ENCODE measurements at regions not wholly inside any gene's neighbourhood (a gene's known extent, or its start where the extent isn't known, plus 50 kb on each side); places are given as distances from the start of the nearest gene placed in this dataset.
"Not testable (repeated sequence)": the region's sequence is repeated elsewhere in the genome, so short reads cannot be mapped to it uniquely, and the experiment has no call there.

DNA sequence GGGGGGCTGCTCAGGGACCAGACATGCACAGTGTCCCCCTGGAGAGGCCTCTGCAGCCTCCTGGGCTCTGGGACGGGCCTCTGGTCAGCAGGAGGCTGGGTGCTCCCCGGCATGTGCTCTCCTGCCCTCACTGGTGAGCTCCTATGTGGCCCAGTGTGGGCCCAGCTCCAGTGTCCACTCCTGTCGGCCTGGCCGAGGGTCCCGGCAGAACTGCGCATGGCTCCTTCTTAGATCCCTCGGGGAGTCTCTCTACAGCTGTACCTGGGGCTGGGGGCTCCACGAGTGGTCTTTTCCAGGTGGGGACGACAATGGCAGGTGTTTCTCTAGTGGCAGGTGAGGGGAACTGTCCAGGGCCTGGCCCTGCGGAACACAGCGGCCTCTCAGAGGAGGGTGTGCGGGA is 367.3 kb downstream of the TMEM121 start:
- H3K4me3 Mint-ChIP-seq (ENCODE audit: low read depth); intact Hi-C loops (cut with micrococcal nuclease); H3K9me3 Mint-ChIP-seq; H3K27ac Mint-ChIP-seq; DNase-seq (ENCODE audit: low spot score); H3K36me3 Mint-ChIP-seq (ENCODE audit: low read depth): not testable (repeated sequence)
- Mint-ChIP-seq H3K27me3 (ENCODE audit: low read depth) (peaks cover 32% of the 10 kb centered on the region), H3K4me1 (ENCODE audit: low read depth) (peaks cover 11% of the 10 kb centered on the region)

DNA sequence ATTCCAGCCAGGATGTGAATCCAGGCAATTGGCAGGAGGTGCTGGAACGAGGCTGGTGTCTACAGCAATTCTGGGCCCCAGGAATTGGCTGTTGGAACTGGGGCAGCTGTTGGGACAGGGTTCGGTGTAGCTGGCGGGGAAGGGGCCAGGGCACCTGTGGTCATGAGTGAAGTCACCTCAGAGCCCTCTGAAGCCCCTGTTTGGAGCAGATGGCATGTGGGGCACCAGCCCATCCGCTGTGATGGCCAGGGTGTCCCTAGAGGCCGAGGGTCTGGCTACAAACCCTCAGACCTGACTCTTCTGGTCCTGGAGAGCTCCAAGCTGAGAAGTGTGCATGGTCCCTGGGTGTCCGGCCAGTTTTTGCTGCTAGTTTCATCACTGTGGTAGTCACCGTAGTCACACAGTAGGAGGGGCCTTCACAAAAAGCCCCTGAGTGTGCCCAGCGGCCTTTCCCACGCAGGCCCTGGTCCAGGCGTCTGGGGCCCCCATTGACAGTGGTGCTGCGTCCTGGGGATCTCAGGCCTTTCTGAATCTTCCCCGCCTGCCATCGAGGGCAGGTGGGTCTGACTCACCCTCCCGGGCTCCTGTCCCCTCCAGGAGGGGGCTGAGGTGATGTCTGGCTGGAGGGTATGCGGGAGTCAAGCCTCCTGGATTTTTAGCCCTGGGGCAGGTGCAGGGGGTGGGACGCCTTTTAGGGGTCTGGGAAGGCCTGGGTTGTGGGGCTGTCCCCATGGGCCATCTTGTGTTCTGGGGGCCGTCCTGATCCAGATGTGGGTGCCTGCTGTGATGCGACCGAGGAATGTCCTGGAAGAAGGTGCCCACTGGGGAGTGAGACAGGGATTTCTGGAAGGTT is 368.0 kb downstream of the TMEM121 start:
- Mint-ChIP-seq H3K27ac (no peak overlapping the region), H3K4me1 (ENCODE audit: low read depth) (peaks cover 11% of the 10 kb centered on the region), H3K9me3 (no peaks in the 10 kb centered on the region), H3K27me3 (ENCODE audit: low read depth) (peaks cover 33% of the 10 kb centered on the region), H3K4me3 (ENCODE audit: low read depth) (no peak overlapping the region), H3K36me3 (ENCODE audit: low read depth) (no peaks in the 10 kb centered on the region)
- DNase-seq (ENCODE audit: low spot score) = no peak
- intact Hi-C loops (cut with micrococcal nuclease) = no loop called here

DNA sequence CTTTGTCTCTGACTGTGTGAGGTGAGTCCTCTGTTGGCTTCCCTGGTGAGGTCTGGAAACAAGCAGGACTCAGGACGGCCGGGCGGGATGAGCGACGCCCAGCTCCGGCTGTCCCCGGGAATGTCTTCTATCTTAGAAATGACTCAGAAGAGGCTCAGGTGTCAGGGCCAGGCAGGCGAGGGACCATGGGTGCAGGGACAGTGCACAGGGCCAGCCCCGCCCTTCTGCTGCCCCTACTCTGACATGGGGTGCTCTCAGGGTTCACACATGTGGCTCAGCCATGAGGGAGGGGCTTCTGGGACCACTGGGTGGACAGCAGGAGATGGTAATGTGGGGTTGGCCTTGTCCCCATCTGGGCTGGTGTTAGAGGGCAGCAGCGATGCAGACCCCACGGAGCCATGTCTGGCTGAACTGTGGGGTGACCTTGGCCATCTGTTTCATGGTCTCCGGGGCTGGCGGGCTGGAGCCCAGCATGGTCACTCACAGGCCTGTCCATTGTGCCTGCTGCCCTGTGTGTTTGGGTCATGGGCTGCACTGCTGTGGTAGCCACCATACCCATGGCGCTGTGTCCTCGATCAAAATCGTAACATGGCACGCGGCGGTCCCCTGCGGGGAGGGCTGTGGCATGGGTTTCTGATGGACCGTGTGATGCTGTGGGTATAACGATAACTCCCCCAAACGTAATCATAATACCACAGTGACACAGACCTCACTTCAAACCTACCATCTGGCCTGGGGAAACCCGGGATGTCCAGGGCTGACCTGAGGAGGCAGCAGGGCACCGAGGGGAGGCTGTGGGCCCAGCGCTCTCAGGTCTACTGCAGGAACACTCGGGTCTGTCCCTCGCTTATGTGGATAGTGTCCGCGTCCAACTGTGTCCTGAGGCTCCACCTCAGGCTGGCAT is 368.8 kb downstream of the TMEM121 start:
- H3K27ac Mint-ChIP-seq = no peak overlapping the region
- H3K9me3 Mint-ChIP-seq = no peaks in the 10 kb centered on the region
- no peak overlapping the region for H3K4me3 Mint-ChIP-seq (ENCODE audit: low read depth)

DNA sequence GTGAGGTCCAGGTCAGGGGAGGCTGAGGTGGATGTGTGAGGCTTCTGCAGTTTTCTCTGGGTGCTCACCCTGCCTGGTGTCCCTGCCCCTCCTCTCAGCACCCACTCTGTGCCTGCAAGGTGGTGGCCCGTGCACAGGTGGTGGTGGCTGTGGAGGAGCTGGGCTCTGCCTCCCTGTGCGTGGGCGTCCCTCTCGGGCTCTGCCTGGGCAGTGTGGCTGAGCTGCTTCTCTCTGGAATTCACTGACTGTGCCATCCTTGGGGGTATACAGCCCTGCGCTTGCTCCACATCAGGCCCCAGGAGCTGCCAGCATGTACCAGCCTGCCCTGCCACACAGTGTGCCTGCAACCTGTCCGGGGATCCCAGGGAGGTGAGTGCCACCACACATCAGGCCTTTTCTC is 369.8 kb downstream of the TMEM121 start:
- H3K9me3 Mint-ChIP-seq; H3K27ac Mint-ChIP-seq; H3K4me3 Mint-ChIP-seq (ENCODE audit: low read depth); intact Hi-C loops (cut with micrococcal nuclease); H3K36me3 Mint-ChIP-seq (ENCODE audit: low read depth); DNase-seq (ENCODE audit: low spot score): not testable (repeated sequence)
- Mint-ChIP-seq H3K27me3 (ENCODE audit: low read depth) (peaks cover 34% of the 10 kb centered on the region), H3K4me1 (ENCODE audit: low read depth) (peaks cover 11% of the 10 kb centered on the region)

More for the DNA sequence above, 368.8 kb downstream of the TMEM121 start:
- peaks cover 35% of the 10 kb centered on the region for H3K27me3 Mint-ChIP-seq (ENCODE audit: low read depth)
- intact Hi-C loops (cut with micrococcal nuclease) = no loop called here
- no peaks in the 10 kb centered on the region for H3K36me3 Mint-ChIP-seq (ENCODE audit: low read depth)
- peaks cover 11% of the 10 kb centered on the region for H3K4me1 Mint-ChIP-seq (ENCODE audit: low read depth)
- no peak for DNase-seq (ENCODE audit: low spot score)

DNA sequence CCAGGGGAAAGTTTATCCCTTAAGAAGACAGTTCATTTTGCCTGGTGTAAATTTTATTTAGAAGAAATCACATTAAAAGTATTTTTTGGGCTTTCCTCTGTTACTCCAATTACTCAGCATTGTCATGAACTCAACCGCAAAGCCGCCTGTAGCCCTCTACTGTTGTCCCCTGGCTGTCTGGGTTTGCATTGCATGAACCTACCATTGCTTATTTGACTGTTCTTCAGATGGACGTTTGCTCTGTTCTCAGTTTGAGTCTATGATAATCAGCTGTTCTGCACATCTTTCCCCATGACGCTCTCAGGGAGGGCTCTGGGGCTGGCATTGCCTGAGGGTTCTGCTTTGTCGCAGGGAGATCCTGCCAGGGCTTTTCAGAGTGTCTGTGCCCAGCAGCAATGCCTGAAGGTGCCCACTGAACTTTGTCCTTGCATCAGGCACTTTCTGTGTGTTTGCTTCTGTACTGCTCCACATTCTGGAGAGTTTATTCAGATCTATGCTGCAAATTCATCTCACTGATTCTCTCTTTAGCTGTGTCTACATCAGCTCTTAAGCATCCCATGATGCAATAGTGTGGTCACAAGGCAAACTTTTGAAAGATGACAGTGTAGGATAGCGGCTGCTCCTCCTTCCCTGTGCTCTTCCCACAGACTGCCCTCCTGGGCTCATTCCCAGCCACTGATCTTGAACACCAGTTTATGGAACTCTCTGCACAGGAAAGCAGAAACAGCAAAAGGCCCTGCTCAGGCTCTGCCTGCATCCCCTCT is 370.8 kb downstream of the TMEM121 start:
- H3K9me3 Mint-ChIP-seq; H3K36me3 Mint-ChIP-seq (ENCODE audit: low read depth); DNase-seq (ENCODE audit: low spot score); H3K4me3 Mint-ChIP-seq (ENCODE audit: low read depth); intact Hi-C loops (cut with micrococcal nuclease); H3K27ac Mint-ChIP-seq: not testable (repeated sequence)
- peaks cover 32% of the 10 kb centered on the region for H3K27me3 Mint-ChIP-seq (ENCODE audit: low read depth)
- peaks cover 11% of the 10 kb centered on the region for H3K4me1 Mint-ChIP-seq (ENCODE audit: low read depth)

DNA sequence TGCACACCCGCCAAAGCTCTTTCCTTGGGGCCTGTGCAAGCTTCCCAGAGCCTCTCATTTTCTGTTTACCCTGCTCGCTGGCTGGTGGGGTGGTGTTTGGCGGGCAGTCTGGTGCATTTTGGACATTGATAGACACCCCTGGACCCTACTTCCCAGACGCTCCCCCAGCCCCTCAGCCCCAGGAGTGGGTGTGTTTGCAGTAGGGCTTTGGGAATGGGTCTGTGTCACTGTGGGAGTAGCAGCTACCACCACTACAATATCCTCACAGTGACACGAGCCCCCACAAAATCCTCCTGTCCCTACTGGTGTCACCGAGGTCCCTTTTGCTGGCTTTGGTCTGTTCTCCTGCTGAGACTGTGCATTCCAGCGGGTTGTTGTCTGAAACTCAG is 371.3 kb downstream of the TMEM121 start:
- no peak for DNase-seq (ENCODE audit: low spot score)
- no peaks in the 10 kb centered on the region for H3K9me3 Mint-ChIP-seq
- H3K4me1 Mint-ChIP-seq (ENCODE audit: low read depth) = peaks cover 11% of the 10 kb centered on the region
- no peak overlapping the region for H3K4me3 Mint-ChIP-seq (ENCODE audit: low read depth)
- H3K36me3 Mint-ChIP-seq (ENCODE audit: low read depth) = no peaks in the 10 kb centered on the region
- peaks cover 32% of the 10 kb centered on the region for H3K27me3 Mint-ChIP-seq (ENCODE audit: low read depth)
- intact Hi-C loops (cut with micrococcal nuclease) = no loop called here
- H3K27ac Mint-ChIP-seq = no peak overlapping the region

DNA sequence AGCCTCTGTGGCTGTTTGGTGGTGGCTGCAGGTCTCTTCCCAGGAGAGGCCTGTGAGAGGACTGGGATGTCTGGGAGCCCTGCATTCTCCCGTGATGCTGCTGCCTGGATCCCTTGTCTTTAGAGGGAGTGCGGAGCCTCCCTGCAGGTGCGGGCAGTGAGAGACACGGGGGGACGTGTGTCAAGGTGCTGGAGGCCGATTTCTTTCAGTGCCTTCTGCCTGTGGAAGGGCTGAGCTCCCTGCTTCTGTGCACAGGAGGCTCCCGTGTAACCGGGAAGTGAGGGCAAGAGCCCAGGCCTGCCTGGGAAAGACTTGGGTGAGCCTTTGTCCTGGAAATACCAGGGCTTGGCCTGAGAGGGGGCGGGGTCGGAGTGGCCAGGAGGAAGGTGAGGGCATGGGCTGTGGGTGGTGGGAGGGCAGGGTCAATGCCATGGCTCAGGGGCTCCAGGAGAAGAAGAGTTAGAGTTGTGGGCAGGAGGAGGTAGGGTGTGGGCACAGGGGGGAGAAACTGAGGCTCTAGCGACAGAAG is 372.2 kb downstream of the TMEM121 start:
- Mint-ChIP-seq H3K27ac (no peak overlapping the region), H3K4me3 (ENCODE audit: low read depth) (no peak overlapping the region), H3K36me3 (ENCODE audit: low read depth) (no peaks in the 10 kb centered on the region), H3K9me3 (no peaks in the 10 kb centered on the region), H3K27me3 (ENCODE audit: low read depth) (peaks cover 32% of the 10 kb centered on the region), H3K4me1 (ENCODE audit: low read depth) (peaks cover 11% of the 10 kb centered on the region)
- no peak for DNase-seq (ENCODE audit: low spot score)
- intact Hi-C loops (cut with micrococcal nuclease) = no loop called here

DNA sequence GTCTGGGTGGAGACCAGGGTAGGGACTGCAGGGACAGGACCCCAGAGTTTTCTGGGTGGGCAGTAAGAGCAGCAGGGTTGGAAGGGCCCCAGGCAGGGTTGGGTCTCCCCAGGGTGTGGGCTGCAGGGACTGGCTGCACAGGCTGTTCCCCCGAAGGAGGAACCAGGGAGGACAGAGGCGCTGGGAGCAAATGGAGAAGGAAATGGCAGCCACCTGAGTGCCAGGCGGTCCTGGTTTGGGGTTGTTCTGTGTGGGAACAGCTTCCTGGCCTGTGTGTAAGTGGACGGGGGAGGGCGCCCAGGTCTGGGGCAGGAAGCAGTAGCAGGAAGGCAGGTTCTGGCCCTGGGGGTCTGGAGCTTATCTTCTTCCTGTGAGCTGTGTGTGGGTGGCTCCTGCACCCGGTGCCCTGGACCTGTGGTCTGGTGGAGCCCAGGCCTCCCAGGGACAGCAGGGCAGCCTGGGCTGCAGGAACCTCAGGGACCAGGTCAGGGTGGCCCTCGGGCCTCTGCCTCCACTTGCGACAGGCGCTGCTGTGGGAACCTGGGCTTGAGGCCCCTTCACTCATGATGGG is 372.8 kb downstream of the TMEM121 start:
- Mint-ChIP-seq H3K4me3 (ENCODE audit: low read depth) (no peak overlapping the region), H3K9me3 (no peaks in the 10 kb centered on the region), H3K4me1 (ENCODE audit: low read depth) (peaks cover 11% of the 10 kb centered on the region), H3K27ac (no peak overlapping the region), H3K36me3 (ENCODE audit: low read depth) (no peaks in the 10 kb centered on the region), H3K27me3 (ENCODE audit: low read depth) (peaks cover 32% of the 10 kb centered on the region)
- no peak for DNase-seq (ENCODE audit: low spot score)
- intact Hi-C loops (cut with micrococcal nuclease) = no loop called here

DNA sequence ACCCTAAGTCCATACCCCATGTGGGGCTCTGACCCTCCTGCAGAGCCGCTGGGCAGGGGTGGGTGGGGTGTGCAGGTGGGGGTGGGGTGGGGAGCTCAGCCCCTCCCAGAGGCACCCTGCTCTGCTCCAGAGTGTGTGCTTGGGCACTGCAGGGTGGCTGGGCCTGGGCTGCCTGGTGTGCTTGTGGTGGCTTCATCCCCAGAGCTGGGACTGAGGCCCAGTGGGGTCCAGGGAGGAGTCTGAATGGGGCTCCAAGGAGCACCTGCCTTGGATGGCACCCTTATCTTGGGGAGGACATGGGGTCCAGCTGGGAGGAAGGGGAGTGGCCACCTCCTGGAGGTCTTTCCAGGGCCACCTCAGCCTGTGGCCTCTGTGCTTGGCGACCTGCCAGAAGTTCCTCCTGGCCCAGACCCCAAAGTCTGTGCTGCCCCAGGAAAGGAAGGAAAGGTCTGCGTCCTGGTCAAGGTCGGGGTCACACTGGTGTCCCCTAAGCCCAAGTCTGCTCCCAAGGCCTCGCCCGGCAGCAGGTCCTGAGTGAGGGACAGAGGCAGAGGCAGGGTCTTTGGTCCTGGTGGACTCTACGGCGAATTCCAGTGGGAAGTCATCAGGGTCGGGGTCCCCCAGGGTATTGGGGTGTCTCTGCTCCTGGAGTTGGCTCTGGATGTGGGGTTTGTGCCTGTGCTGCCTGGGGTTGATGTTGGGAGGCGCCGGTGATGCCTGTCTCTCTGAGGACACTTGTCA is 373.4 kb downstream of the TMEM121 start:
- H3K27me3 Mint-ChIP-seq (ENCODE audit: low read depth) = peaks cover 32% of the 10 kb centered on the region
- no peaks in the 10 kb centered on the region for H3K36me3 Mint-ChIP-seq (ENCODE audit: low read depth)
- H3K4me3 Mint-ChIP-seq (ENCODE audit: low read depth) = no peak overlapping the region
- intact Hi-C loops (cut with micrococcal nuclease) = no loop called here
- DNase-seq (ENCODE audit: low spot score) = no peak
- H3K9me3 Mint-ChIP-seq = no peaks in the 10 kb centered on the region
- H3K4me1 Mint-ChIP-seq (ENCODE audit: low read depth) = peaks cover 11% of the 10 kb centered on the region
- H3K27ac Mint-ChIP-seq = no peak overlapping the region

DNA sequence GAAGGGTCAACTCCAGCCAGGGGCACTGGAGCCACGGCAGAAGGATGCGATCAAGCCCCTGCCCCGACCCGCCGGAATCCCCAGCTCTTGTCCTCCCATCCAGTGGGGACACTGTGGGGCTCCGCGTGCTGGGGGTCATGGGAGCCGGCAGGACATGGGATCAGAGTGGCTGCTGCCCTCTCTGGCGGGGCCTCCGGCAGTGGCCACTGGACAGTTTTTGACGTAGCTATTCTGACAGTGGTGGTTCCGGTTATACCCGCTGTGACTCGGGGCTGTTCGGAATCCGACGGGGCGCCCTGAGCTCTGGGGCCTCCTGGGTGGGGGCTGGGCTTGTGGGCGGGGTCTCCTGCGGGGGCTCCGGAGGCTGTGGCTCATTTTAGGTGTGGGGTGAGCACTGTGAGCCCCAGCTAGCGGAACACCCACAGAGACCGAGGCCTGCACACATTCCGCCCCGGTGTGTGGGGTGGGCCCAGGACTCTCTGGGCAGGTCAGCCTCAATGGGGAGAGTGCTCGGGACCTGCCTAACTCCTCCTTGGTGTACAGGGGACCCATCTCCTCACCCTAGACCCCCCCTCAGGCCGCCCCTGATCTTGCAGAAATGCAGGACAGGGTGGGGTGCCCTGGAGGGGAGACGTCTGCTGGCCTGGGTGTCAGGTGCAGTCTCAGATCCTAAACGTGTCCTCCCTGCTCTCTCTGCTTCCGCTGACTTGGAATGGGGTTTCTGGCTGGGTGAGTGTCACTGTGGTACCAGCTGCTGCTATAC is 374.2 kb downstream of the TMEM121 start:
- Mint-ChIP-seq H3K4me1 (ENCODE audit: low read depth) (peaks cover 11% of the 10 kb centered on the region), H3K27me3 (ENCODE audit: low read depth) (peaks cover 32% of the 10 kb centered on the region), H3K9me3 (no peaks in the 10 kb centered on the region), H3K27ac (no peak overlapping the region), H3K4me3 (ENCODE audit: low read depth) (no peak overlapping the region), H3K36me3 (ENCODE audit: low read depth) (no peaks in the 10 kb centered on the region)
- intact Hi-C loops (cut with micrococcal nuclease) = no loop called here
- DNase-seq (ENCODE audit: low spot score) = no peak

DNA sequence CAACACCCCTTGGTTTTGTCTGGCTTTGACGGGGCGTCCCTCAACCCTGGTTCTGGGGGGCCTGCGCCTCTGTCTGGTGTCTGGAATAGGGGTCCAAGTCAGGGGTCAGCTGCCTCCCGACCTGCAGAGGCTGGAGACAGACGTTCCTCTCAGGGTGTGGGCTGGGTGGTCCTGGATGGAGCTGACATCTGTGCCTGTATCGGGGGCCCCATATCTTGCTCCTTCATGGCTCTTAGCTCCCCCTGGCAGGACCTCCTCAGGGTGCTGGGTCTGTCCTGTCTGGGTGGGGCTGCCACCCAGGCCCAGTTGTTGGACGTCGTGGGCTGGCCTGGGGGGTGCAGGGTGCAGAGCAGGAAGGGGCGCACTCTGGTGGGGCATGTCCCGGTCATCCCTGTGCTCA is 374.8 kb downstream of the TMEM121 start:
- H3K27ac Mint-ChIP-seq = no peak overlapping the region
- H3K4me3 Mint-ChIP-seq (ENCODE audit: low read depth) = no peak overlapping the region
- peaks cover 32% of the 10 kb centered on the region for H3K27me3 Mint-ChIP-seq (ENCODE audit: low read depth)
- intact Hi-C loops (cut with micrococcal nuclease) = no loop called here
- peaks cover 11% of the 10 kb centered on the region for H3K4me1 Mint-ChIP-seq (ENCODE audit: low read depth)
- no peaks in the 10 kb centered on the region for H3K9me3 Mint-ChIP-seq
- H3K36me3 Mint-ChIP-seq (ENCODE audit: low read depth) = no peaks in the 10 kb centered on the region
- no peak for DNase-seq (ENCODE audit: low spot score)

Data from activated T-helper 2 cell treated with anti-CD3 and anti-CD28 coated beads, Interferon-gamma antibody, Interleukin-2, Interleukin-4, amounts not matched to agents 10 μg/mL and 5 μg/mL and 100 μg/mL, durations not matched to agents 14 hours and 24 hours and 36 hours (primary cell).